Pancreas (tissue), 10 donors: ENCODE measurements at regions not wholly inside any gene's neighbourhood (a gene's known extent, or its start where the extent isn't known, plus 50 kb on each side); places are given as distances from the start of the nearest gene placed in this dataset.

Source experiments
- ATAC-seq, 4 donors: fragments of 200-7000 bp; cut with Tn5 transposase; one replicate each; pipeline versions ENCODE4 v1.8.0 to v1.9.1; 2020; ENCODE audit warnings: mild to moderate bottlenecking in 4 of 4, moderate library complexity in 4 of 4
- DNase-seq, 6 donors: peaks; one replicate each; pipeline ENCODE4 v3.0.0-alpha.2; 2020
- FAIRE-seq: peaks from 2 replicates; lab custom pipeline; 2012; peaks lifted over from hg19 to GRCh38; lab: Jason Lieb, UNC
- H3K27ac ChIP-seq, 4 donors: fragments of 200-600 bp; sonication (generic); 1 replicate in 3 of 4; 2 replicates in 1 of 4; pipeline versions ENCODE4 v1.5.0 to v1.8.0; 2020
- H3K27me3 ChIP-seq, 4 donors: fragments of 200-600 bp; one replicate each; pipeline ENCODE4 v1.8.0; 2021
- H3K36me3 ChIP-seq, 3 donors: fragments of 200-600 bp; sonication (generic) in 1 of 3; one replicate each; pipeline versions ENCODE4 v1.5.0 to v1.8.0; 2020 to 2021
- H3K4me1 ChIP-seq, 3 donors: fragments of 200-600 bp; one replicate each; pipeline ENCODE4 v1.8.0; 2021
- H3K4me3 ChIP-seq, 4 donors: fragments of 200-600 bp; sonication (generic) in 2 of 4; one replicate each; pipeline versions ENCODE4 v1.5.0 to v1.8.0; 2020 to 2021
- H3K9me3 ChIP-seq, 4 donors: fragments of 200-600 bp; one replicate each; pipeline ENCODE4 v1.8.0; 2021
- CTCF ChIP-seq, 4 donors: fragments of 200-600 bp; sonication (generic) in 3 of 4; IDR thresholded peaks; one replicate each; pipeline versions ENCODE4 v1.5.0 to v1.8.0; 2021; ENCODE audit warnings: antibody characterized with exemption in 4 of 4
- WGBS, 2 donors: extraction: QIAGEN DNeasy Blood & Tissue Kit; methylation state at CpG; one replicate each; pipeline ENCODE4 v1.1.7; 2013; 5-methylcytosine and 5-hydroxymethylcytosine counted together
- intact Hi-C, 3 donors: fragments of 100-400 bp; cut with DNase I; formaldehyde crosslinking; loops; one replicate each; pipeline versions ENCODE4 v1.11.1 to v1.14.2; 2022
- donor health status: healthy with polysubstance abuse.
- donor health status: DM: no; HTN: no; CAD: no; lungs with moderate emphysema.
- donor health status: DM: no; HTN: no; CAD: no.
- donor health status: control.
- donor health status: control.
- donor health status: Bipolar disorder and iron deficiency.
- donor health status: DM: yes; HTN: yes; CAD: no.
- donor health status: DM: no; HTN: no; CAD: no.
- donor health status: DM: no; HTN: no; CAD: no.
- donor health status: DM: yes; HTN: yes; CAD: no.

GRCh38 chr3:34102288-34102687 lies 303.9 kb downstream of the PDCD6IP start:
- ATAC-seq = no peak
- H3K27ac ChIP-seq = no peak overlapping the region
- no peak for TF ChIP-seq CTCF (IDR thresholded peaks at IDR 0.05)
- FAIRE-seq = no peak
- no peaks in the 10 kb centered on the region for H3K9me3 ChIP-seq
- no peaks in the 10 kb centered on the region for H3K27me3 ChIP-seq
- no peak for DNase-seq
- intact Hi-C loops = no loop called here
- H3K4me1 ChIP-seq = no peaks in the 10 kb centered on the region
- H3K36me3 ChIP-seq = no peaks in the 10 kb centered on the region
- WGBS, 2 donors = 65 to 73% methylated on average over 4 of the region's 4 CpGs
- H3K4me3 ChIP-seq = no peak overlapping the region

GRCh38 chr3:34106379-34106778 lies 307.9 kb downstream of the PDCD6IP start:
- no peak overlapping the region for H3K27ac ChIP-seq
- H3K4me1 ChIP-seq = no peaks in the 10 kb centered on the region
- FAIRE-seq (no peak), ATAC-seq (no peak), DNase-seq (no peak)
- no peaks in the 10 kb centered on the region for H3K36me3 ChIP-seq
- H3K4me3 ChIP-seq = no peak overlapping the region
- no peaks in the 10 kb centered on the region for H3K9me3 ChIP-seq
- intact Hi-C loops = no loop called here
- WGBS, 2 donors = 51 to 59% methylated on average over 3 of the region's 3 CpGs
- H3K27me3 ChIP-seq = no peaks in the 10 kb centered on the region
- TF ChIP-seq CTCF (IDR thresholded peaks at IDR 0.05) = no peak

- WGBS, 2 donors = 36 to 42% methylated on average over 2 of the region's 2 CpGs
- FAIRE-seq = no peak
- Histone ChIP-seq H3K27me3 (no peaks in the 10 kb centered on the region), H3K4me3 (no peak overlapping the region), H3K9me3 (no peaks in the 10 kb centered on the region), H3K4me1 (no peaks in the 10 kb centered on the region), H3K36me3 (no peaks in the 10 kb centered on the region), H3K27ac (no peak overlapping the region)
- ATAC-seq = peak in 1 of 4 donors; percentile 44
- no peak for TF ChIP-seq CTCF (IDR thresholded peaks at IDR 0.05)
- DNase-seq = no peak
- intact Hi-C loops = no loop called here
Measured at GRCh38 chr3:34106879-34107278, 308.4 kb downstream of the PDCD6IP start.

GRCh38 chr3:34107669-34108068 lies 309.2 kb downstream of the PDCD6IP start:
- no peak for DNase-seq
- no peak overlapping the region for H3K27ac ChIP-seq
- 47 to 61% methylated on average over 4 of the region's 4 CpGs for WGBS, 2 donors

GRCh38 chr3:34109021-34109420 lies 310.6 kb downstream of the PDCD6IP start:
- H3K27me3 ChIP-seq = no peaks in the 10 kb centered on the region
- H3K36me3 ChIP-seq = no peaks in the 10 kb centered on the region
- ATAC-seq (no peak), DNase-seq (no peak), FAIRE-seq (no peak)
- H3K27ac ChIP-seq = no peak overlapping the region
- no peaks in the 10 kb centered on the region for H3K4me1 ChIP-seq
- H3K4me3 ChIP-seq = no peak overlapping the region
- no peak for TF ChIP-seq CTCF (IDR thresholded peaks at IDR 0.05)
- H3K9me3 ChIP-seq = no peaks in the 10 kb centered on the region
- intact Hi-C loops = no loop called here
- WGBS, 2 donors = 50 to 55% methylated on average over 1 of the region's 1 CpG

More at GRCh38 chr3:34107669-34108068, 309.2 kb downstream of the PDCD6IP start:
- no peak for TF ChIP-seq CTCF (IDR thresholded peaks at IDR 0.05)
- Histone ChIP-seq H3K27me3 (no peaks in the 10 kb centered on the region), H3K4me1 (no peaks in the 10 kb centered on the region), H3K9me3 (no peaks in the 10 kb centered on the region), H3K4me3 (no peak overlapping the region), H3K36me3 (no peaks in the 10 kb centered on the region)
- FAIRE-seq (no peak), ATAC-seq (no peak)
- intact Hi-C loops = no loop called here
